ENCODE measurements at regions not wholly inside any gene's neighbourhood (a gene's known extent, or its start where the extent isn't known, plus 50 kb on each side); places are given as distances from the start of the nearest gene placed in this dataset.

GRCh38 chr9:75657015-75657414 is 233.5 kb upstream of the PCSK5 start:
- Histone ChIP-seq H3K79me2 (ENCODE audit: control insufficient read depth, insufficient read depth, low read length) (no peaks in the 10 kb centered on the region), H3K9me3 (ENCODE audit: control extremely low read depth in 1 of 3, control insufficient read depth in 2 of 3, insufficient read depth in 1 of 3, low read length in 2 of 3) (peaks cover 0 to 3% (median 0%) of the 10 kb centered on the region in 3 donors), H3K4me3 (ENCODE audit: control extremely low read depth in 1 of 5, extremely low read depth in 1 of 5, insufficient read depth in 1 of 5, low read depth in 2 of 5, low read length in 4 of 5) (no peak overlapping the region), H3K4me1 (ENCODE audit: control insufficient read depth in 2 of 2, insufficient read depth in 2 of 2, low read length in 2 of 2) (no peaks in the 10 kb centered on the region), H3K4me2 (replicated peaks; ENCODE audit: low read depth, low read length, poor library complexity, severe bottlenecking) (no peak overlapping the region), H4K20me1 (ENCODE audit: control insufficient read depth, insufficient read depth, low read length, poor library complexity, severe bottlenecking) (no peaks in the 10 kb centered on the region), H2AFZ (ENCODE audit: insufficient read depth, low read depth, low read length, poor library complexity, severe bottlenecking) (no peak overlapping the region), H3K27me3 (replicated peaks in 1 of 4; ENCODE audit: control extremely low read depth in 1 of 4, control insufficient read depth in 3 of 4, insufficient read depth in 4 of 4, low read length in 3 of 4) (no peaks in the 10 kb centered on the region), H3K9ac (ENCODE audit: low read length) (no peak overlapping the region), H3K36me3 (replicated peaks in 1 of 2; ENCODE audit: control extremely low read depth in 1 of 2, control insufficient read depth in 1 of 2, extremely low read depth in 1 of 2, insufficient read depth in 2 of 2, low read length in 1 of 2) (no peaks in the 10 kb centered on the region), H3K27ac (ENCODE audit: low read length in 2 of 2) (no peak overlapping the region)
- ChIA-PET POLR2A (no interaction called here), CTCF (no interaction called here)
- ATAC-seq (ENCODE audit: low read depth) (no peak), DNase-seq (no peak)
- Mint-ChIP-seq H3K27ac (no peak overlapping the region), H3K9me3 (ENCODE audit: insufficient read depth) (no peaks in the 10 kb centered on the region), H3K27me3 (no peaks in the 10 kb centered on the region), H3K4me3 (no peak overlapping the region), H3K4me1 (no peaks in the 10 kb centered on the region)
- TF ChIP-seq EZH2 (IDR thresholded peaks at IDR 0.05; ENCODE audit: borderline replicate concordance, insufficient read depth, low read depth, low read length, poor library complexity, severe bottlenecking) = no peak
- no peak for TF ChIP-seq CTCF (IDR thresholded peaks at IDR 0.05)
- intact Hi-C loops (cut with micrococcal nuclease) = no loop called here
- WGBS (ENCODE audit: insufficient coverage) = 88% methylated on average over 2 of the region's 5 CpGs

- intact Hi-C loops (cut with micrococcal nuclease) = no loop called here
- Histone ChIP-seq H3K9me3 (ENCODE audit: control extremely low read depth in 1 of 3, control insufficient read depth in 2 of 3, insufficient read depth in 1 of 3, low read length in 2 of 3) (peaks cover 0 to 3% (median 0%) of the 10 kb centered on the region in 3 donors), H3K79me2 (ENCODE audit: control insufficient read depth, insufficient read depth, low read length) (no peaks in the 10 kb centered on the region), H2AFZ (ENCODE audit: insufficient read depth, low read depth, low read length, poor library complexity, severe bottlenecking) (no peak overlapping the region), H3K4me1 (ENCODE audit: control insufficient read depth in 2 of 2, insufficient read depth in 2 of 2, low read length in 2 of 2) (no peaks in the 10 kb centered on the region), H3K4me2 (replicated peaks; ENCODE audit: low read depth, low read length, poor library complexity, severe bottlenecking) (no peak overlapping the region), H4K20me1 (ENCODE audit: control insufficient read depth, insufficient read depth, low read length, poor library complexity, severe bottlenecking) (no peaks in the 10 kb centered on the region), H3K27ac (ENCODE audit: low read length in 2 of 2) (no peak overlapping the region), H3K36me3 (replicated peaks in 1 of 2; ENCODE audit: control extremely low read depth in 1 of 2, control insufficient read depth in 1 of 2, extremely low read depth in 1 of 2, insufficient read depth in 2 of 2, low read length in 1 of 2) (no peaks in the 10 kb centered on the region), H3K27me3 (replicated peaks in 1 of 4; ENCODE audit: control extremely low read depth in 1 of 4, control insufficient read depth in 3 of 4, insufficient read depth in 4 of 4, low read length in 3 of 4) (no peaks in the 10 kb centered on the region), H3K9ac (ENCODE audit: low read length) (no peak overlapping the region), H3K4me3 (ENCODE audit: control extremely low read depth in 1 of 5, extremely low read depth in 1 of 5, insufficient read depth in 1 of 5, low read depth in 2 of 5, low read length in 4 of 5) (no peak overlapping the region)
- H3K27me3 Mint-ChIP-seq = no peaks in the 10 kb centered on the region
- WGBS (ENCODE audit: insufficient coverage) = 100% methylated on average over 2 of the region's 9 CpGs
- no peaks in the 10 kb centered on the region for H3K9me3 Mint-ChIP-seq (ENCODE audit: insufficient read depth)
- no peaks in the 10 kb centered on the region for H3K4me1 Mint-ChIP-seq
- TF ChIP-seq CTCF (IDR thresholded peaks at IDR 0.05) (no peak), EZH2 (IDR thresholded peaks at IDR 0.05; ENCODE audit: borderline replicate concordance, insufficient read depth, low read depth, low read length, poor library complexity, severe bottlenecking) (no peak)
- CTCF ChIA-PET = no interaction called here
- no peak for ATAC-seq (ENCODE audit: low read depth)
- no peak overlapping the region for H3K4me3 Mint-ChIP-seq
- POLR2A ChIA-PET = no interaction called here
- DNase-seq = no peak
- no peak overlapping the region for H3K27ac Mint-ChIP-seq
Observed at GRCh38 chr9:75658301-75658905, 232.1 kb upstream of the PCSK5 start.

Data from B cell (primary cell).